Right ventricle myocardium superior (tissue), 1 donor: ENCODE measurements at regions not wholly inside any gene's neighbourhood (a gene's known extent, or its start where the extent isn't known, plus 50 kb on each side); places are given as distances from the start of the nearest gene placed in this dataset.

Experiments used
- ATAC-seq: fragments of 200-7000 bp; cut with Tn5 transposase; one replicate; pipeline ENCODE4 v1.9.1; 2020; ENCODE audit warnings: mild to moderate bottlenecking; ENCODE audit not compliant: poor library complexity
- DNase-seq: peaks from one replicate; pipeline ENCODE4 v3.0.0-alpha.2; 2020
- intact Hi-C: fragments of 100-400 bp; cut with DNase I; formaldehyde crosslinking; loops from one replicate; pipeline ENCODE4 v1.11.2; 2022
- donor health status: DM: no; HTN: yes; CAD: no; lungs with severe emphysema.

GRCh38 chr5:60185231-60186099, 291.9 kb upstream of the PDE4D start:
- ATAC-seq (no peak), DNase-seq (no peak)
- intact Hi-C loops, result no loop called here

GRCh38 chr5:60184606-60185005, 291.1 kb upstream of the PDE4D start:
- intact Hi-C loops, result no loop called here
- no peak for DNase-seq
- ATAC-seq, result no peak

- DNase-seq (no peak), ATAC-seq (no peak)
- intact Hi-C loops, result no loop called here
Measured at GRCh38 chr5:60183881-60184280, 290.4 kb upstream of the PDE4D start.

- intact Hi-C loops, result no loop called here
- DNase-seq (no peak), ATAC-seq (no peak)
Measured at GRCh38 chr5:60178101-60178500, 284.6 kb upstream of the PDE4D start.

GRCh38 chr5:60177596-60177995, 284.1 kb upstream of the PDE4D start:
- intact Hi-C loops, result no loop called here
- ATAC-seq (no peak), DNase-seq (no peak)

DNA sequence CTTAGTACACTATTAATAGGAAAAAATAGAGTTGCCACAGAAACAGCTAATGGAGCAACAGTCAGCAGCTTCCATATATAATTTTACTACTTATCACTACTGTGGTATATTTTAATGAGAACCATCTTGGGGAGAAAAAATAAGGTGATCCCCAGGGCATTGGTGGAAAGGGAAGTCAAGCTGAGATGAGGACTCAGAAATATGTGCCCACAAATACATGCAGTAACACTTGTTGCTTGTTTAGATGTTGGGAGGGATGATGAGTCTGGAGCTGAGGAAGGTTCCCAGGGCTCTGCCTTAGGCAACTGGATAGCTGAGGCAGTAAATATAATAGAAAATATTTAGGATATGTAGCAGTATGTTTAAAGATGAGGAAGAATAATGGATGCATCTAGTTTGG, 280.1 kb upstream of the PDE4D start:
- no peak for DNase-seq
- no peak for ATAC-seq
- intact Hi-C loops, result no loop called here

DNA sequence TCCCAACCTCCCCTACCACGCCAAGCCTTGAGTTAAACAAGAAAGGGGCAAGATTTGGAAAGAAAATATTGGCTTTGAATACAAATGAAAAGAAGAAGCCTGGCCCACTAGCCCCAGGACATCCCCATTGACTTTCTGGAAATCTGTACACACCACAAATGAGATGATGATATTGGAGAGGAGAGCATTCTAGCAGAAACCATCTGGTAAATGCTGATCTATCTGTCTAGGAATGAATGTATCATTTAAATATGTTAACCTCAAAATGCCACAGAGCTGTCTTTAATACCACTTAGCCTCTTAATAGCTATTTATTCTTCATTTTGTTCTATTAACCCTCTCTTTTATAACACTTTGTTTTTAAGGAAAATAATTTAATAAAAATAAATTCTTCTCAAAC, 270.2 kb upstream of the PDE4D start:
- ATAC-seq, result no peak
- no peak for DNase-seq
- intact Hi-C loops, result no loop called here

- ATAC-seq (no peak), DNase-seq (no peak)
- intact Hi-C loops, result no loop called here
Measured at GRCh38 chr5:60162441-60162840, 268.9 kb upstream of the PDE4D start.

DNA sequence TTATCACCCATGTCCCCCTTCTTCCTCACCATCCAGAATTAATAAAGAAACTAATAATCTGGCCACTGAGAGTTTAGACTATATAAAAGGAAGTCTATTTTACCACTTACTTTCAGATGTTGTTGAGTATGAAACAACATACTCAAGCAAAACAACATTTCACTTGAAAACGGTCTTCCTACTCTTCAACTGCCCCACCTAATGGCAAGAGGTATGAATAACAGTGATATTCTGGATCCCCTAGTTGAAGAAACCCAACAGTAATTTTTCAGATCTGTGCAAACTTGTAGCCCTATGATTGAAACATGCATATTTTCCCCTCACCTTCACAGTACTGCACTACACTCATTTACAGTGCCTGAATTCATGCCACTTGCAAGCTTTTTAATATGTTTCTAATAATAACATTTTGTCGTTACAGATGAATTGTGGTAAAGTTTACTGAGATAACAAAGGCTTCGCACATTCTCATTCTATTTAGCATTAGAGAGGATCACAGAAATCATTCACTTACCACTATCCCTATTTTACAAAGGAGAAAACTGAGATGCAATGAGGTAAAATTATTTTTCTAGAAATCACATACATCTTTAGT, 267.9 kb upstream of the PDE4D start:
- intact Hi-C loops, result no loop called here
- DNase-seq (no peak), ATAC-seq (no peak)

DNA sequence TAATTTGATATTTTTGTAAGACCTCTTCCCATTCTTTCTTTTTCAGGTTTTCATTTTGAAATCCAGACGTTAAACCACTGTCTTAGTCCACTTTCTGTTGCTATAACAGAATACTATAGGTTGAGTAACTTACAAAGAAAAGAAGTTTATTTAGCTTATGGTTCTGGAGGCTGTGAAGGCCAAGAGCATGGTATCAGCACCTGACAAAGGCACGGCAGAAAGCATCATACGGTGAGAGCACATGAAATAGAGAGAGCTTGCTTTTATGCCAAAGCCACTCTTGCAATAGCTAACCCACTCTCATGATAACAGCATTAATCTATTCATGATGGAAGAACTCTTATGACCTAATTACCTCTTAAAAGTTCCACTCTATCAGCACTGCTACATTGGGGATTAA, 255.6 kb upstream of the PDE4D start:
- intact Hi-C loops, result no loop called here
- DNase-seq, result no peak

GRCh38 chr5:60148366-60148765, 254.8 kb upstream of the PDE4D start:
- ATAC-seq (no peak), DNase-seq (no peak)
- intact Hi-C loops, result no loop called here

More for the DNA sequence above, 255.6 kb upstream of the PDE4D start:
- no peak for ATAC-seq

GRCh38 chr5:60147791-60148190, 254.3 kb upstream of the PDE4D start:
- intact Hi-C loops, result no loop called here
- ATAC-seq, result no peak
- no peak for DNase-seq

GRCh38 chr5:60143942-60144549, 250.5 kb upstream of the PDE4D start:
- DNase-seq, result no peak
- intact Hi-C loops, result no loop called here
- ATAC-seq, result no peak

- ATAC-seq, result no peak
- intact Hi-C loops, result no loop called here
- no peak for DNase-seq
Measured at GRCh38 chr5:60141119-60141518, 247.6 kb upstream of the PDE4D start.

DNA sequence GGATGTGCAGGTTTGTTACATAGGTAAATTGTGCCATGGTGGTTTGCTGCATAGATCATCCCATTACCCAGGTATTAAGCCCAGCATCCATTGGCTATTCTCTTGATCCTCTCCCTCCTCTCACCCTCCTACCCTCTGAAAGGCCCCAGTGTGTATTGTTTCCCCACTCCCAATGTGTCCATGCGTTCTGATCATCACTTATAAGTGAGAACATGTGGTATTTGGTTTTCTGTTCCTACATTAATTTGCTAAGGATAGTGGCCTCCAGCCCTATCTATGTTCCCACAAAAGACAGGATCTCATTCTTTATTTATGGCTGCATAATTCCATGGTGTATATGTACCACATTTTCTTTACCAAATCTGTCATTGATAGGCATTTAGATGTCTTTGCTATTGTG, 243.3 kb upstream of the PDE4D start:
- DNase-seq (no peak), ATAC-seq (no peak)
- intact Hi-C loops, result no loop called here

GRCh38 chr5:60131504-60131903, 238.0 kb upstream of the PDE4D start:
- DNase-seq, result no peak
- no peak for ATAC-seq

GRCh38 chr5:60125636-60126035, 232.1 kb upstream of the PDE4D start:
- intact Hi-C loops, result no loop called here

More at GRCh38 chr5:60131504-60131903, 238.0 kb upstream of the PDE4D start:
- intact Hi-C loops, result no loop called here

DNA sequence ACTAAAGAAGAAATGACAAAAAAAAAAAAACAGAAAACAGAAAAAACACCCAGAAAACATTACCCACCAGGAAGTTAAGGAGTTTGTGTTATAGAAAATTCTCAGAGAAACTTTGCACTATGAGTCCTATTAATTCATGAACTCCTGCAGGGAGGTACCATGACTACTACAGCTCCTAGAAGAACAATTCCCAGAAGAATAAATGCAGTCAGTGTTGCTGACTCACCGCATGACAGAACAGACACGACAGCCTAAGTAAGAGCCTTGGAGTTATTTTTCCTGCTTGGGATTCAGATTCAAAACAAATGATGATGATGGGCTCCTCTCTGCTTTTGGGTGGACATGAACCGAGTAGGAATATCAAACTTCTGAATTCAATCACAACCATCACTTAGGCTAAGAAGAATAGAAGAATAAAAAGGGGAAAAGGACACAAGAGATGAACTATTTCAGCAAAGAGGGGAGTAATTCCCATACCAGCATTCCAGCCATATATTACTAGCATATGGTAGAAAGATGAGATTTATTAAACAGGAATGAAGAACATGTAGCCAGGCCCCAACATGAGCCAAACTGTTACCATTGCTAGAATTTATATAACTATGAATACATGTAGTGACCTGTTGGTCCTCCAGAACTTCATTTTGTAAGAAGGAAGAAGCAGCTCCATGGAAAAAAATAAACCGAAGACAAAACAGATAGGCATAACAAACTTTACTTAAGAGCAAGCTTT, 209.6 kb upstream of the PDE4D start:
- no peak for ATAC-seq
- intact Hi-C loops, result no loop called here
- no peak for DNase-seq

More at GRCh38 chr5:60125636-60126035, 232.1 kb upstream of the PDE4D start:
- ATAC-seq (no peak), DNase-seq (no peak)

DNA sequence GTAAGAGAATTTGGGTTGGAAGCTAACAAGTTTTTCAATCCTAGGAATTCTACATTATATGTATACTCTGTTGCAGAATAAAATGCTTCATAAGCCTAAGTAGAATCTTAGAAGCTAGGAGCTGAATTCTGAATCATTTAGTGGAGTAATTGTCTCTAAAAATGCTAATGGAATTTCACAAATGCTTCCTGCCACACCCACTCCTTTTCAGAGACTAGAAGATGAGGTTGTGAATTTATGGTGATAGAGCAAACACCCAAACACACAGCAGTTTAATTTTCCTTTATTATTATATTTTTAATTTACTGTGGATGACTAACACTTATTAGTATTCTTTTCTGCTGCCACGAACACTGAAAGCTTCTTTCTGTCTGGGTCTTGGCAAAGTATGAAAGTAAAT, 208.0 kb upstream of the PDE4D start:
- no peak for DNase-seq
- intact Hi-C loops, result no loop called here
- ATAC-seq, result no peak
